HG03196 (cell line): ENCODE measurements at regions not wholly inside any gene's neighbourhood (a gene's known extent, or its start where the extent isn't known, plus 50 kb on each side); places are given as distances from the start of the nearest gene placed in this dataset.
"Not testable (repeated sequence)": the region's sequence is repeated elsewhere in the genome, so short reads cannot be mapped to it uniquely, and the experiment has no call there.

Source experiments
- ATAC-seq: cut with Tn5 transposase; IDR thresholded peaks from one replicate; pipeline ENCODE4 v1.9.1; 2021; ENCODE audit not compliant: unreplicated experiment

- ATAC-seq: not testable (repeated sequence)
These were observed 183.7 kb downstream of the NPIPA8 start for GRCh38 chr16:18152832-18153231.

- not testable (repeated sequence) for ATAC-seq
These were observed 188.4 kb downstream of the NPIPA8 start for GRCh38 chr16:18148132-18148531.

GRCh38 chr16:18146601-18147142 lies 189.9 kb downstream of the NPIPA8 start:
- ATAC-seq: not testable (repeated sequence)

GRCh38 chr16:18142066-18142465 lies 194.5 kb downstream of the NPIPA8 start:
- not testable (repeated sequence) for ATAC-seq

- ATAC-seq: not testable (repeated sequence)
These were observed 200.2 kb downstream of the NPIPA8 start for GRCh38 chr16:18136288-18136687.

- ATAC-seq: not testable (repeated sequence)
These were observed 201.5 kb downstream of the NPIPA8 start for GRCh38 chr16:18135024-18135423.

- not testable (repeated sequence) for ATAC-seq
These were observed 204.9 kb downstream of the NPIPA8 start for GRCh38 chr16:18131587-18131986.

GRCh38 chr16:18130478-18131120 lies 205.9 kb downstream of the NPIPA8 start:
- not testable (repeated sequence) for ATAC-seq

GRCh38 chr16:18127033-18127432 lies 209.5 kb downstream of the NPIPA8 start:
- not testable (repeated sequence) for ATAC-seq

- not testable (repeated sequence) for ATAC-seq
These were observed 217.4 kb downstream of the NPIPA8 start for GRCh38 chr16:18119092-18119491.

- ATAC-seq: not testable (repeated sequence)
These were observed 217.9 kb downstream of the NPIPA8 start for GRCh38 chr16:18118684-18119083.

GRCh38 chr16:18118071-18118470 lies 218.5 kb downstream of the NPIPA8 start:
- not testable (repeated sequence) for ATAC-seq

- ATAC-seq: not testable (repeated sequence)
These were observed 232.1 kb downstream of the NPIPA8 start for GRCh38 chr16:18104412-18104811.

GRCh38 chr16:18101077-18101476 lies 235.5 kb downstream of the NPIPA8 start:
- ATAC-seq: not testable (repeated sequence)

- not testable (repeated sequence) for ATAC-seq
These were observed 243.9 kb downstream of the NPIPA8 start for GRCh38 chr16:18092605-18093004.

- ATAC-seq: not testable (repeated sequence)
These were observed 255.7 kb downstream of the NPIPA8 start for GRCh38 chr16:18080658-18081363.

- not testable (repeated sequence) for ATAC-seq
These were observed 258.6 kb downstream of the NPIPA8 start for GRCh38 chr16:18077910-18078309.

- ATAC-seq: no peak
These were observed 264.4 kb downstream of the NPIPA8 start for GRCh38 chr16:18072161-18072560.

- no peak for ATAC-seq
These were observed 266.9 kb downstream of the NPIPA8 start for GRCh38 chr16:18069683-18070082.

- ATAC-seq: no peak
These were observed 268.1 kb downstream of the NPIPA8 start for GRCh38 chr16:18068477-18068876.

- ATAC-seq: no peak
These were observed 273.8 kb downstream of the NPIPA8 start for GRCh38 chr16:18062713-18063112.

- ATAC-seq: no peak
These were observed 276.2 kb downstream of the NPIPA8 start for GRCh38 chr16:18060351-18060750.
